ENCODE measurements at regions not wholly inside any gene's neighbourhood (a gene's known extent, or its start where the extent isn't known, plus 50 kb on each side); places are given as distances from the start of the nearest gene placed in this dataset.
A peak's percentile ranks its signal among the peaks of the same experiment; 100 is the strongest.

GRCh38 chr3:104591776-104592175, 774.9 kb upstream of the ALCAM start:
- Histone ChIP-seq H3K4me3 (no peak overlapping the region), H3K4me1 (ENCODE audit: insufficient read depth) (no peaks in the 10 kb centered on the region), H3K9me2 (replicated peaks; ENCODE audit: insufficient read depth) (no peaks in the 10 kb centered on the region), H3K27me3 (no peaks in the 10 kb centered on the region), H3K79me2 (no peaks in the 10 kb centered on the region), H3K36me3 (replicated peaks; ENCODE audit: insufficient read depth, low read depth) (no peaks in the 10 kb centered on the region), H3K27ac (no peak overlapping the region), H3K4me2 (no peak overlapping the region), H4K20me1 (ENCODE audit: insufficient read depth, poor library complexity, severe bottlenecking) (no peaks in the 10 kb centered on the region), H2AFZ (no peak overlapping the region), H3K9me3 (ENCODE audit: low read depth) (no peaks in the 10 kb centered on the region)
- no peak for DNase-seq (ENCODE audit: low spot score)
- WGBS (ENCODE audit: low lambda C conversion rate, missing lambda C conversion rate), result 90% methylated on average over 3 of the region's 3 CpGs
- no peak for TF ChIP-seq EZH2phosphoT487 (IDR thresholded peaks at IDR 0.05; ENCODE audit: low read depth, severe bottlenecking, unreplicated experiment)
- no peak for TF ChIP-seq EZH2 (IDR thresholded peaks at IDR 0.05; ENCODE audit: borderline replicate concordance)
- no peak for TF ChIP-seq CTCF (IDR thresholded peaks at IDR 0.05; ENCODE audit: poor library complexity)

- no peak for TF ChIP-seq CTCF (IDR thresholded peaks at IDR 0.05; ENCODE audit: poor library complexity)
- TF ChIP-seq EZH2 (IDR thresholded peaks at IDR 0.05; ENCODE audit: borderline replicate concordance), result no peak
- TF ChIP-seq EZH2phosphoT487 (IDR thresholded peaks at IDR 0.05; ENCODE audit: low read depth, severe bottlenecking, unreplicated experiment), result no peak
- WGBS (ENCODE audit: low lambda C conversion rate, missing lambda C conversion rate), result 61% methylated on average over 2 of the region's 2 CpGs
- no peaks in the 10 kb centered on the region for H3K36me3 ChIP-seq (replicated peaks; ENCODE audit: insufficient read depth, low read depth)
- no peaks in the 10 kb centered on the region for H3K79me2 ChIP-seq
- H3K9me2 ChIP-seq (replicated peaks; ENCODE audit: insufficient read depth), result no peaks in the 10 kb centered on the region
- no peak overlapping the region for H3K27ac ChIP-seq
- H3K4me3 ChIP-seq, result no peak overlapping the region
- H3K4me2 ChIP-seq, result no peak overlapping the region
- H4K20me1 ChIP-seq (ENCODE audit: insufficient read depth, poor library complexity, severe bottlenecking), result no peaks in the 10 kb centered on the region
- no peaks in the 10 kb centered on the region for H3K27me3 ChIP-seq
- H3K9me3 ChIP-seq (ENCODE audit: low read depth), result no peaks in the 10 kb centered on the region
- no peak overlapping the region for H2AFZ ChIP-seq
- no peak for DNase-seq (ENCODE audit: low spot score)
- no peaks in the 10 kb centered on the region for H3K4me1 ChIP-seq (ENCODE audit: insufficient read depth)
Measured at GRCh38 chr3:104594491-104594890, 772.2 kb upstream of the ALCAM start.

- Histone ChIP-seq H3K27me3 (no peaks in the 10 kb centered on the region), H3K9me3 (ENCODE audit: low read depth) (no peaks in the 10 kb centered on the region), H3K9me2 (replicated peaks; ENCODE audit: insufficient read depth) (no peaks in the 10 kb centered on the region), H3K27ac (no peak overlapping the region), H3K79me2 (no peaks in the 10 kb centered on the region), H3K4me2 (no peak overlapping the region), H3K4me1 (ENCODE audit: insufficient read depth) (no peaks in the 10 kb centered on the region), H3K36me3 (replicated peaks; ENCODE audit: insufficient read depth, low read depth) (no peaks in the 10 kb centered on the region), H4K20me1 (ENCODE audit: insufficient read depth, poor library complexity, severe bottlenecking) (no peaks in the 10 kb centered on the region), H3K4me3 (no peak overlapping the region), H2AFZ (no peak overlapping the region)
- DNase-seq (ENCODE audit: low spot score), result no peak
- WGBS (ENCODE audit: low lambda C conversion rate, missing lambda C conversion rate), result 87% methylated on average over 2 of the region's 2 CpGs
- TF ChIP-seq EZH2 (IDR thresholded peaks at IDR 0.05; ENCODE audit: borderline replicate concordance), result no peak
- TF ChIP-seq EZH2phosphoT487 (IDR thresholded peaks at IDR 0.05; ENCODE audit: low read depth, severe bottlenecking, unreplicated experiment), result no peak
- no peak for TF ChIP-seq CTCF (IDR thresholded peaks at IDR 0.05; ENCODE audit: poor library complexity)
Measured at GRCh38 chr3:104596054-104596453, 770.7 kb upstream of the ALCAM start.

- no peak overlapping the region for H3K4me2 ChIP-seq
- no peak overlapping the region for H2AFZ ChIP-seq
- H3K4me3 ChIP-seq, result no peak overlapping the region
- no peak overlapping the region for H3K27ac ChIP-seq
- no peaks in the 10 kb centered on the region for H3K27me3 ChIP-seq
- no peaks in the 10 kb centered on the region for H3K4me1 ChIP-seq (ENCODE audit: insufficient read depth)
- H3K9me2 ChIP-seq (replicated peaks; ENCODE audit: insufficient read depth), result no peaks in the 10 kb centered on the region
- TF ChIP-seq CTCF (IDR thresholded peaks at IDR 0.05; ENCODE audit: poor library complexity) (peak; percentile 55), EZH2 (IDR thresholded peaks at IDR 0.05; ENCODE audit: borderline replicate concordance) (no peak)
- peak; percentile 70 for DNase-seq (ENCODE audit: low spot score)
- H4K20me1 ChIP-seq (ENCODE audit: insufficient read depth, poor library complexity, severe bottlenecking), result no peaks in the 10 kb centered on the region
- H3K79me2 ChIP-seq, result no peaks in the 10 kb centered on the region
- 19% methylated on average over 2 of the region's 2 CpGs for WGBS (ENCODE audit: low lambda C conversion rate, missing lambda C conversion rate)
- no peaks in the 10 kb centered on the region for H3K36me3 ChIP-seq (replicated peaks; ENCODE audit: insufficient read depth, low read depth)
- H3K9me3 ChIP-seq (ENCODE audit: low read depth), result no peaks in the 10 kb centered on the region
Measured at GRCh38 chr3:104596551-104596950, 770.2 kb upstream of the ALCAM start.
